Activated T-cell treated with anti-CD3 and anti-CD28 coated beads for 4 hours (primary cell): ENCODE measurements at regions not wholly inside any gene's neighbourhood (a gene's known extent, or its start where the extent isn't known, plus 50 kb on each side); places are given as distances from the start of the nearest gene placed in this dataset.
"Not testable (repeated sequence)": the region's sequence is repeated elsewhere in the genome, so short reads cannot be mapped to it uniquely, and the experiment has no call there.

ENCODE experiments used
- DNase-seq: peaks from one replicate; pipeline ENCODE4 v3.0.0-alpha.2; 2020

GRCh38 chr6:145087034-145087433, 648.3 kb downstream of the EPM2A start:
- no peak for DNase-seq

- DNase-seq = no peak
Measured at GRCh38 chr6:145090801-145091585, 644.3 kb downstream of the EPM2A start.

GRCh38 chr6:145091586-145092142, 643.7 kb downstream of the EPM2A start:
- no peak for DNase-seq

- DNase-seq = no peak
Measured at GRCh38 chr6:145092554-145092953, 642.8 kb downstream of the EPM2A start.

GRCh38 chr6:145093226-145093625, 642.1 kb downstream of the EPM2A start:
- DNase-seq = no peak

GRCh38 chr6:145096846-145097245, 638.5 kb downstream of the EPM2A start:
- DNase-seq = no peak

GRCh38 chr6:145098127-145098526, 637.2 kb downstream of the EPM2A start:
- not testable (repeated sequence) for DNase-seq

GRCh38 chr6:145099713-145100112, 635.6 kb downstream of the EPM2A start:
- DNase-seq = no peak

GRCh38 chr6:145110109-145110508, 625.2 kb downstream of the EPM2A start:
- DNase-seq = no peak

GRCh38 chr6:145111407-145111806, 623.9 kb downstream of the EPM2A start:
- not testable (repeated sequence) for DNase-seq

- no peak for DNase-seq
Measured at GRCh38 chr6:145112711-145113148, 622.6 kb downstream of the EPM2A start.

GRCh38 chr6:145115638-145116037, 619.7 kb downstream of the EPM2A start:
- no peak for DNase-seq

GRCh38 chr6:145116591-145117178, 618.6 kb downstream of the EPM2A start:
- DNase-seq = no peak

GRCh38 chr6:145118224-145118623, 617.1 kb downstream of the EPM2A start:
- no peak for DNase-seq

GRCh38 chr6:145119081-145119480, 616.2 kb downstream of the EPM2A start:
- DNase-seq = no peak

- no peak for DNase-seq
Measured at GRCh38 chr6:145132709-145133108, 602.6 kb downstream of the EPM2A start.

GRCh38 chr6:145135702-145136101, 599.6 kb downstream of the EPM2A start:
- no peak for DNase-seq

GRCh38 chr6:145137425-145137824, 597.9 kb downstream of the EPM2A start:
- DNase-seq = no peak

- no peak for DNase-seq
Measured at GRCh38 chr6:145138469-145139139, 596.7 kb downstream of the EPM2A start.

- no peak for DNase-seq
Measured at GRCh38 chr6:145139140-145139850, 596.0 kb downstream of the EPM2A start.

GRCh38 chr6:145139895-145140294, 595.4 kb downstream of the EPM2A start:
- no peak for DNase-seq

- no peak for DNase-seq
Measured at GRCh38 chr6:145141572-145141971, 593.7 kb downstream of the EPM2A start.

GRCh38 chr6:145142958-145143357, 592.4 kb downstream of the EPM2A start:
- DNase-seq = no peak
